Ovary (tissue), 7 donors: ENCODE measurements at regions not wholly inside any gene's neighbourhood (a gene's known extent, or its start where the extent isn't known, plus 50 kb on each side); places are given as distances from the start of the nearest gene placed in this dataset.

Source experiments
- DNase-seq, 5 donors: peaks; one replicate each; pipeline ENCODE4 v3.0.0-alpha.2; 2019 to 2020
- H3K27ac ChIP-seq, 2 donors: fragments of 200-600 bp; one replicate each; pipeline versions ENCODE4 v1.5.1 to v1.8.0; 2019 to 2022
- H3K27me3 ChIP-seq: fragments of 200-600 bp; one replicate; pipeline ENCODE4 v1.8.0; 2022
- H3K36me3 ChIP-seq: fragments of 200-600 bp; sonication (generic); one replicate; pipeline ENCODE4 v1.5.1; 2019
- H3K4me1 ChIP-seq: one replicate; pipeline ENCODE4 v1.8.1; 2013; ENCODE audit warnings: mild to moderate bottlenecking, moderate library complexity; ENCODE audit not compliant: insufficient read depth
- H3K4me3 ChIP-seq: fragments of 200-600 bp; sonication (generic); one replicate; pipeline ENCODE4 v1.5.1; 2017
- H3K9me3 ChIP-seq, 2 donors: fragments of 200-600 bp in 1 of 2; sonication (generic) in 1 of 2; one replicate each; pipeline versions ENCODE4 v1.5.1 to v1.8.1; 2013 to 2019; ENCODE audit warnings: mild to moderate bottlenecking in 1 of 2, moderate library complexity in 1 of 2
- CTCF ChIP-seq, 3 donors: fragments of 450-650 bp in 2 of 3; fragments of 200-600 bp in 1 of 3; IDR thresholded peaks; one replicate each; pipeline versions ENCODE4 v1.5.1 to v1.8.0; 2016 to 2022; ENCODE audit warnings: antibody characterized with exemption in 3 of 3, mild to moderate bottlenecking in 1 of 3
- EP300 ChIP-seq: sonication (generic); formaldehyde crosslinking; IDR thresholded peaks from one replicate; pipeline ENCODE4 v1.6.1; 2017; ENCODE audit warnings: antibody characterized with exemption
- POLR2A ChIP-seq: fragments of 450-650 bp; IDR thresholded peaks from one replicate; pipeline ENCODE4 v1.6.1; 2017; ENCODE audit warnings: antibody characterized with exemption, mild to moderate bottlenecking, moderate library complexity
- WGBS, 3 donors: extraction: QIAGEN DNeasy Blood & Tissue Kit in 1 of 3; methylation state at CpG; one replicate each; pipeline versions ENCODE4 v1.1.5 to v1.1.7; 2013 to 2017; 5-methylcytosine and 5-hydroxymethylcytosine counted together
- intact Hi-C, 4 donors: fragments of 100-400 bp; cut with DNase I; formaldehyde crosslinking; loops; one replicate each; pipeline versions ENCODE4 v1.11.0 to v1.15.1; 2022 to 2023
- donor health status: DM: no; HTN: no; CAD: no; lungs with moderate emphysema.
- donor health status: DM: no; HTN: no; CAD: no.
- donor health status: Bipolar disorder and iron deficiency.
- donor health status: DM: no; HTN: no; CAD: no.
- donor health status: DM: yes; HTN: yes; CAD: no.

DNA sequence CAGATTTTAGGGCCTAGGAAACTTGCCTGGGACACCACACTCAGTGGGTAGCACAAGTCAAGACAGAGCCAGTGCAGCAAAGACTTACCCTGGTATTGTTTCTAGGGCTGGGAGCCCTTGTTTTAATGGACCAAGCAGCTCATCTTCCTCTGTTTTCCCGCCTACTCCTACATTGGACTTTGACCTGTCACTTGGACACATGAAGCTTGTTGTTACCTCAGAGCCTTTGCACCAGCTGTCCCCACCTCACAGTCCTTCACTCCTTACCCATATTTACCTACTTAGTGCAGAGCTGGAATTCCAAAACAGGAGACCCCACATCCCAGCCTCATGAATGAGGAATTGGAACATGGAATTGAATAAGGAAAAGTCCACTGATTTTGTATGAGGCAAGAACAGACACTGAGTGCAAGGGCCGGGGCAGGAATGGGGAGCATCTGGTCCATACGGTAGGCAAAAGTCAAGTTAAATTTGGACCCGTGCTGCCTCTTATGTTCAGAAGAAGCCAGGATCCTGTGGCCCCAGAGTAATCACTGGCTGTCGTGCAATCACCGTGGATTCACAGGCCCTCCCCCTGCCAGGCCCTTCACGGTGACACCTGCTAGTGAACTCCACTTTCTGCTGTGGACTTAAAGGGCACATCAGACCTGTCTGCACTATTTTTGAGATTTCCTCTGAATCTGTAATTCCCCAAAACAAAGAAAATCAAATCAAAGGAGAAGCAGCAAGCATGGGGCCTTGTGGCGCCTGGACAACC is 236.9 kb upstream of the PMEPA1 start:
- Histone ChIP-seq H3K36me3 (no peaks in the 10 kb centered on the region), H3K4me3 (no peak overlapping the region), H3K9me3 (no peaks in the 10 kb centered on the region), H3K4me1 (no peaks in the 10 kb centered on the region), H3K27me3 (no peaks in the 10 kb centered on the region), H3K27ac (no peak overlapping the region)
- 88 to 99% (median 93%) methylated on average over 7 to 8 of the region's 8 CpGs for WGBS, 3 donors
- TF ChIP-seq POLR2A (no peak), CTCF (IDR thresholded peaks at IDR 0.05) (no peak), EP300 (no peak)
- intact Hi-C loops = no loop called here
- no peak for DNase-seq

DNA sequence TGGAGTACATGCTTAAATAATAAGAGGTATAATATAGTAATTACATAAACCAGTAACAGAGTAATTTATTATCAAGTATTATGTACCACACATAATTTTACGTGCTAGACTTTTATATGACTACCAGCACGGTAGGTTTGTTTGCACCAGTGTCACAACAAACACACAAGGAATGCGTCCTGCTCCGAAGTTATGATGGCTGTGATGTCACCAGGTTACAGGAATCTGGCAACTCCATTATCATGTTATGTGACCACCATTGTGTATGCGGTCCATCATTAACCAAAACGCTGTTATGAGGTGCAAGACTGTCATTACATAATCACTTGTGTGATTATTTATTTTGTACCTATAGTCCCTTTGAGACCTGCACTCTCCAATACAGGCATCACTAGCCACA is 235.2 kb upstream of the PMEPA1 start:
- Histone ChIP-seq H3K27ac (no peak overlapping the region), H3K4me3 (no peak overlapping the region), H3K36me3 (no peaks in the 10 kb centered on the region), H3K9me3 (no peaks in the 10 kb centered on the region), H3K27me3 (no peaks in the 10 kb centered on the region), H3K4me1 (peaks cover 2% of the 10 kb centered on the region)
- TF ChIP-seq POLR2A (no peak), EP300 (no peak), CTCF (IDR thresholded peaks at IDR 0.05) (no peak)
- no peak for DNase-seq
- intact Hi-C loops = no loop called here
- WGBS, 3 donors = 93 to 94% (median 93%) methylated on average over 6 of the region's 6 CpGs

- TF ChIP-seq CTCF (IDR thresholded peaks at IDR 0.05) = no peak
- TF ChIP-seq EP300 = no peak
- no peak for TF ChIP-seq POLR2A
- no peak for DNase-seq
- Histone ChIP-seq H3K27me3 (no peaks in the 10 kb centered on the region), H3K4me3 (no peak overlapping the region), H3K4me1 (peaks cover 2% of the 10 kb centered on the region), H3K36me3 (no peaks in the 10 kb centered on the region), H3K27ac (no peak overlapping the region), H3K9me3 (no peaks in the 10 kb centered on the region)
- 88 to 92% (median 90%) methylated on average over 7 of the region's 7 CpGs for WGBS, 3 donors
- intact Hi-C loops = no loop called here
Observed at GRCh38 chr20:57943950-57944349, 234.1 kb upstream of the PMEPA1 start.

- H3K9me3 ChIP-seq = no peaks in the 10 kb centered on the region
- no peaks in the 10 kb centered on the region for H3K27me3 ChIP-seq
- peaks cover 2% of the 10 kb centered on the region for H3K4me1 ChIP-seq
- DNase-seq = no peak
- H3K36me3 ChIP-seq = no peaks in the 10 kb centered on the region
- intact Hi-C loops = no loop called here
- H3K27ac ChIP-seq = no peak overlapping the region
- 83 to 96% (median 87%) methylated on average over 9 of the region's 9 CpGs for WGBS, 3 donors
- no peak overlapping the region for H3K4me3 ChIP-seq
- no peak for TF ChIP-seq EP300
- TF ChIP-seq POLR2A = no peak
- no peak for TF ChIP-seq CTCF (IDR thresholded peaks at IDR 0.05)
Observed at GRCh38 chr20:57943291-57943690, 233.5 kb upstream of the PMEPA1 start.
